NCI-H1694 (cell line): ENCODE measurements at regions not wholly inside any gene's neighbourhood (a gene's known extent, or its start where the extent isn't known, plus 50 kb on each side); places are given as distances from the start of the nearest gene placed in this dataset.

Source experiments
- DNase-seq: peaks from one replicate; lab custom pipeline; 2025; lab: John Stamatoyannopoulos, UW

GRCh38 chr16:6132121-6132520, 1034.5 kb upstream of the EEF2KMT start:
- DNase-seq: no peak

GRCh38 chr16:6131526-6132050, 1034.0 kb upstream of the EEF2KMT start:
- no peak for DNase-seq

GRCh38 chr16:6125483-6126259, 1028.1 kb upstream of the EEF2KMT start:
- DNase-seq: no peak

- DNase-seq: no peak
These were observed 1026.5 kb upstream of the EEF2KMT start for GRCh38 chr16:6124136-6124535.

- DNase-seq: no peak
These were observed 1024.8 kb upstream of the EEF2KMT start for GRCh38 chr16:6122401-6122800.

GRCh38 chr16:6114691-6115090, 1017.1 kb upstream of the EEF2KMT start:
- DNase-seq: no peak

- no peak for DNase-seq
These were observed 1016.2 kb upstream of the EEF2KMT start for GRCh38 chr16:6113749-6114148.

- no peak for DNase-seq
These were observed 1015.1 kb upstream of the EEF2KMT start for GRCh38 chr16:6112700-6113099.

GRCh38 chr16:6111390-6111789, 1013.8 kb upstream of the EEF2KMT start:
- DNase-seq: no peak

GRCh38 chr16:6110346-6110745, 1012.8 kb upstream of the EEF2KMT start:
- no peak for DNase-seq

- no peak for DNase-seq
These were observed 1008.5 kb upstream of the EEF2KMT start for GRCh38 chr16:6106061-6106460.

- no peak for DNase-seq
These were observed 1007.5 kb upstream of the EEF2KMT start for GRCh38 chr16:6105115-6105514.

GRCh38 chr16:6104428-6104827, 1006.8 kb upstream of the EEF2KMT start:
- no peak for DNase-seq

GRCh38 chr16:6103561-6103960, 1006.0 kb upstream of the EEF2KMT start:
- DNase-seq: no peak

GRCh38 chr16:6099102-6099501, 1001.5 kb upstream of the EEF2KMT start:
- DNase-seq: no peak

- DNase-seq: no peak
These were observed 999.5 kb upstream of the EEF2KMT start for GRCh38 chr16:6096931-6097670.

- peak; percentile 59 for DNase-seq
These were observed 997.8 kb upstream of the EEF2KMT start for GRCh38 chr16:6095414-6095813.

GRCh38 chr16:6091021-6091420, 993.4 kb upstream of the EEF2KMT start:
- no peak for DNase-seq

GRCh38 chr16:6081320-6081976, 983.9 kb upstream of the EEF2KMT start:
- peak; percentile 44 for DNase-seq

GRCh38 chr16:6076631-6077030, 979.0 kb upstream of the EEF2KMT start:
- no peak for DNase-seq

- DNase-seq: no peak
These were observed 970.5 kb upstream of the EEF2KMT start for GRCh38 chr16:6068063-6068462.

GRCh38 chr16:6066652-6067051, 969.1 kb upstream of the EEF2KMT start:
- DNase-seq: peak; percentile 28

GRCh38 chr16:6063526-6063925, 965.9 kb upstream of the EEF2KMT start:
- no peak for DNase-seq
